Astrocyte of the cerebellum (primary cell): ENCODE measurements at regions not wholly inside any gene's neighbourhood (a gene's known extent, or its start where the extent isn't known, plus 50 kb on each side); places are given as distances from the start of the nearest gene placed in this dataset.

Experiments
- DNase-seq: peaks from one replicate; pipeline ENCODE4 v3.0.0-alpha.2; 2011; ENCODE audit warnings: low read depth
- H3K4me3 ChIP-seq: 2 replicates; pipeline ENCODE4 v1.5.1; 2011; ENCODE audit warnings: mild to moderate bottlenecking, low read depth, low read length, moderate library complexity
- in situ Hi-C: cut with HindIII; loops from 2 replicates; pipeline ENCODE4 v1.10.0; 2017; ENCODE audit warnings: low sequenced_read_pairs
- TF ChIP-seq, protein P1 (sequence below): IDR thresholded peaks from 2 replicates; pipeline ENCODE4 v1.5.1; 2012; ENCODE audit warnings: low read length, low read depth, moderate library complexity, mild to moderate bottlenecking; ENCODE audit errors: missing control alignments

DNA sequence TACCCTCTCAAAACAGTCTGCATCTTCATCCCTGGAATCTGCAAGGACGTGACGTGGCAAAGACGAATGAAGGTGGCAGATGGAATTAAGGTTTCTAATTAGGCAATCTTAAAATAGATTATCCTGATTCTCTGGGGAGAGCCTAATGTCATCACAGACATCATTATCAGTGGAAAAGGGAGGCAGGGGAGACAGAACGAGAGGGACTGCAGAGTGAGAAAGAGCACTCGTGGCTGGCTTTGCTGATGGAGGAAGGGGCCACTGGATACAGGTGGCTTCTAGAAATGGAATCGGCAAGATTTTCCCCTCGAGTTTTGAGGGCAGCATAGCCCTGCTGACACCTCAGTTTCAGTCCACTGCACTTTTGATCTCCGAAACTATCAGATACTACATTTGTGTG is 110.6 kb downstream of the ASMT start:
- TF ChIP-seq, protein P1, sequence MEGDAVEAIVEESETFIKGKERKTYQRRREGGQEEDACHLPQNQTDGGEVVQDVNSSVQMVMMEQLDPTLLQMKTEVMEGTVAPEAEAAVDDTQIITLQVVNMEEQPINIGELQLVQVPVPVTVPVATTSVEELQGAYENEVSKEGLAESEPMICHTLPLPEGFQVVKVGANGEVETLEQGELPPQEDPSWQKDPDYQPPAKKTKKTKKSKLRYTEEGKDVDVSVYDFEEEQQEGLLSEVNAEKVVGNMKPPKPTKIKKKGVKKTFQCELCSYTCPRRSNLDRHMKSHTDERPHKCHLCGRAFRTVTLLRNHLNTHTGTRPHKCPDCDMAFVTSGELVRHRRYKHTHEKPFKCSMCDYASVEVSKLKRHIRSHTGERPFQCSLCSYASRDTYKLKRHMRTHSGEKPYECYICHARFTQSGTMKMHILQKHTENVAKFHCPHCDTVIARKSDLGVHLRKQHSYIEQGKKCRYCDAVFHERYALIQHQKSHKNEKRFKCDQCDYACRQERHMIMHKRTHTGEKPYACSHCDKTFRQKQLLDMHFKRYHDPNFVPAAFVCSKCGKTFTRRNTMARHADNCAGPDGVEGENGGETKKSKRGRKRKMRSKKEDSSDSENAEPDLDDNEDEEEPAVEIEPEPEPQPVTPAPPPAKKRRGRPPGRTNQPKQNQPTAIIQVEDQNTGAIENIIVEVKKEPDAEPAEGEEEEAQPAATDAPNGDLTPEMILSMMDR, result no peak
- H3K4me3 ChIP-seq, result no peak overlapping the region
- in situ Hi-C loops, result no loop called here
- DNase-seq, result no peak

DNA sequence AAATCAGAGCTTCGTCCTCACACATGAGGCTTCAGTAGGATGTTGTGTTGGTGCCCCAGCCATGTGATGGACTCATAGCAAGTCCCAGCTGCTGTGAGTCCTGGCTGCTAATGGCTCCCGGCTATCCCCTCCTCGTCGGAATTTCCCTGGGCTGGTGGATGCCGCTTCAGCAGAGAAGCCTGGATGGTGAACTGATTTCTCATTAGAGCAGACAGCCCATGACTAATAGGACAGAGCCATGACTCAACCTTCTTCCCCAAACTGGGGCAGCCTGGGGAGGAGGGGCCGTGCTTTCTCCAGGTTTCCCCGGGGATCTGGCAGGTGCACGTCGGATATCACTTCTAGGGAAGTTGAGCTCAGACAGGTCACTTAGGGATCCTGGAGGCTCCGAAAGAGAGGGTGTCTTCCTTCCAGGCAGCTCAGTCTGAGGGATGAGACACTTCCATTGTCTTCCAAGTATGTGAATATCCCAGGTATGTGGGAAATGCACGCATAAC is 112.7 kb downstream of the ASMT start:
- in situ Hi-C loops, result no loop called here
- TF ChIP-seq, protein P1, result no peak
- DNase-seq, result no peak
- no peak overlapping the region for H3K4me3 ChIP-seq

GRCh38 chrX:1734806-1735205 is 119.9 kb downstream of the ASMT start:
- TF ChIP-seq, protein P1, result no peak
- in situ Hi-C loops, result no loop called here
- DNase-seq, result no peak
- no peak overlapping the region for H3K4me3 ChIP-seq

DNA sequence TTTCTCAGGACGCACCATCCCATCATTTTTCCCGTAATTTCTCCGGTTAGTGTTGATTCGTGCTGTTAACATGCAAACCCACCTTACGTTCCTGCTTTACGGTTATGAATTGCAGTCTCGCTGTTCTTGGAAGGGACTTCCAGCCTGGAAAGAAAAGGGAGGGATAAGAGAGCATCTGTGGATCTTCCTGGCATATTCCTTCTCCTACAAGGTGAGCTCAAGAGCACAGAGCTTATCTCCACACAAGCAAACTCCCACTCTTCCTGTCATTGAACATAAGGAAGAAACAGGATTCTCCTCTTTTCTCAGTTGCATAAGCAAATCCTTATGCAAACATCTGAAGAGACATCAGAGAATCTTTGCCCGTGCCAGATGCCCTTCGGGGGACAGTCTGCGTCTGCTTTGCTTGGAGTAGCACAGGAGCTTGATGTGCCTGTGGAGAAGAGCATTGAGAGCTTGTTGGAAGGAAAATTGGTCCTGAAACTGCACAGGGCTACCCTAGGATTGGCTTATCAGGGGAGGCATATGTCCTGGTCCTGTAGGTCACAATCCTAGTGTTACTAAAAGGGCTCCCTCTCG is 127.0 kb downstream of the ASMT start:
- TF ChIP-seq, protein P1, result no peak
- no peak for DNase-seq
- H3K4me3 ChIP-seq, result no peak overlapping the region
- in situ Hi-C loops, result no loop called here

DNA sequence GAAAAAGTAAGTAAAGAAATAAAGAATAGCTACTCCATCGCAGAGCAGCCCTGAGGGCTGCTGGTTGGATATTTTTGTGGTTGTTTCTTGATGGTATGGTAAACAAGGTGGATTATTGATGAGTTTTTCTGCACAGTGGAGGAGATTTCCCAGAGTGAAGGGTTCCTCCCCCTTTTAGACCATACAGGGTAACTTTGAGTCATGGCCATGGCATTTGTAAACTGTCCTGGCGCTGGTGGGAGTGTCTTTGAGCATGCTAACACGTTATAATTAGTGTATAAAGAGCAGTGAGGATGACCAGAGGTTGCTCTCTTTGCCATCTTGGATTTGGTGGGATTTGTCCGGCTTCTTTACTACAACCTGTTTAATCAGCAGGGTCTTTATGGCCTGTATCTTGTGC is 128.2 kb downstream of the ASMT start:
- H3K4me3 ChIP-seq, result no peak overlapping the region
- in situ Hi-C loops, result no loop called here
- TF ChIP-seq, protein P1, result no peak
- no peak for DNase-seq

- no peak overlapping the region for H3K4me3 ChIP-seq
- no peak for DNase-seq
- TF ChIP-seq, protein P1, result no peak
- in situ Hi-C loops, result no loop called here
Observed at GRCh38 chrX:1743663-1744062, 128.8 kb downstream of the ASMT start.
